ENCODE measurements at regions not wholly inside any gene's neighbourhood (a gene's known extent, or its start where the extent isn't known, plus 50 kb on each side); places are given as distances from the start of the nearest gene placed in this dataset.

GRCh38 chr13:47774671-47774994 is 226.4 kb downstream of the SUCLA2 start:
- H3K27me3 Mint-ChIP-seq (ENCODE audit: low read depth, unreplicated experiment) = peaks cover 2% of the 10 kb centered on the region
- H3K36me3 Mint-ChIP-seq (ENCODE audit: low read depth, unreplicated experiment) = no peaks in the 10 kb centered on the region
- H3K79me2 ChIP-seq (ENCODE audit: insufficient read depth, low read length) = no peaks in the 10 kb centered on the region
- no peak overlapping the region for H3K4me3 Mint-ChIP-seq (ENCODE audit: unreplicated experiment)
- no peak overlapping the region for H3K9ac ChIP-seq (ENCODE audit: low read length)
- no peak for DNase-seq (ENCODE audit: low read depth)
- H3K4me1 Mint-ChIP-seq (ENCODE audit: low read depth, unreplicated experiment) = no peaks in the 10 kb centered on the region
- no peaks in the 10 kb centered on the region for H3K9me3 ChIP-seq (ENCODE audit: insufficient read depth, low read depth, low read length)
- no peak for FAIRE-seq
- H3K4me3 ChIP-seq (ENCODE audit: insufficient read depth, low read depth, low read length) = no peak overlapping the region
- H3K4me1 ChIP-seq (ENCODE audit: insufficient read depth, low read length) = no peaks in the 10 kb centered on the region
- TF ChIP-seq EZH2 (IDR thresholded peaks at IDR 0.05; ENCODE audit: insufficient read depth, low read length) (no peak), CTCF (IDR thresholded peaks at IDR 0.05; ENCODE audit: insufficient read depth, low read depth, low read length) (no peak)
- H3K4me2 ChIP-seq (ENCODE audit: low read length) = no peak overlapping the region
- H3K9me3 Mint-ChIP-seq (ENCODE audit: unreplicated experiment) = peaks cover 7% of the 10 kb centered on the region
- H3K27ac Mint-ChIP-seq (ENCODE audit: unreplicated experiment) = no peak overlapping the region
- H4K20me1 ChIP-seq (ENCODE audit: insufficient read depth, low read length) = no peaks in the 10 kb centered on the region
- H3K27ac ChIP-seq (ENCODE audit: low read depth, low read length) = no peak overlapping the region
- H3K36me3 ChIP-seq (ENCODE audit: insufficient read depth, low read length) = no peaks in the 10 kb centered on the region
- H3K27me3 ChIP-seq (ENCODE audit: insufficient read depth, low read length) = no peaks in the 10 kb centered on the region
- no peak overlapping the region for H2AFZ ChIP-seq (ENCODE audit: low read depth, low read length)

DNA sequence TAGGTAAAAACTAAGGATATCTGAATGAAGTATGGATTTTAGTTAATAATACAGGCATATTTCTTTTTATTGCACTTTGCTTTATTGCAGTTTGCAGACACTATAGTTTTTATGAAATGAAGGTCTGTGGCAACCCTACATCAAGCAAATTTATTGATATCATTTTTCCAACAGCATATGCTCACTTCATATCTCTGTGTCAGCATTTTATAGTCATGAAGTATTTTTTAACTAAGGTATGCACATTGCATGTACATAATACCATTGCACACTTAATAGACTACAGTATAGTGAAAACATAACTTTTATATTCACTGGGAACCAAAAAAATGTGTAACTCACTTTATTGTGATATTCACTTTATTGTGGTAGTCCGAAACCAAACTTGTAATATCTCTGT is 236.3 kb downstream of the SUCLA2 start:
- Histone ChIP-seq H3K4me2 (ENCODE audit: low read length) (no peak overlapping the region), H3K9ac (ENCODE audit: low read length) (no peak overlapping the region), H2AFZ (ENCODE audit: low read depth, low read length) (no peak overlapping the region), H3K4me1 (ENCODE audit: insufficient read depth, low read length) (no peaks in the 10 kb centered on the region), H4K20me1 (ENCODE audit: insufficient read depth, low read length) (no peaks in the 10 kb centered on the region), H3K9me3 (ENCODE audit: insufficient read depth, low read depth, low read length) (no peaks in the 10 kb centered on the region), H3K27ac (ENCODE audit: low read depth, low read length) (no peak overlapping the region), H3K4me3 (ENCODE audit: insufficient read depth, low read depth, low read length) (no peak overlapping the region), H3K27me3 (ENCODE audit: insufficient read depth, low read length) (peaks cover 2% of the 10 kb centered on the region), H3K79me2 (ENCODE audit: insufficient read depth, low read length) (no peaks in the 10 kb centered on the region), H3K36me3 (ENCODE audit: insufficient read depth, low read length) (no peaks in the 10 kb centered on the region)
- Mint-ChIP-seq H3K27ac (ENCODE audit: unreplicated experiment) (no peak overlapping the region), H3K4me1 (ENCODE audit: low read depth, unreplicated experiment) (no peaks in the 10 kb centered on the region), H3K4me3 (ENCODE audit: unreplicated experiment) (no peak overlapping the region), H3K9me3 (ENCODE audit: unreplicated experiment) (peaks cover 10% of the 10 kb centered on the region), H3K27me3 (ENCODE audit: low read depth, unreplicated experiment) (no peaks in the 10 kb centered on the region), H3K36me3 (ENCODE audit: low read depth, unreplicated experiment) (no peaks in the 10 kb centered on the region)
- FAIRE-seq = no peak
- DNase-seq (ENCODE audit: low read depth) = no peak
- TF ChIP-seq EZH2 (IDR thresholded peaks at IDR 0.05; ENCODE audit: insufficient read depth, low read length) (no peak), CTCF (IDR thresholded peaks at IDR 0.05; ENCODE audit: insufficient read depth, low read depth, low read length) (no peak)

DNA sequence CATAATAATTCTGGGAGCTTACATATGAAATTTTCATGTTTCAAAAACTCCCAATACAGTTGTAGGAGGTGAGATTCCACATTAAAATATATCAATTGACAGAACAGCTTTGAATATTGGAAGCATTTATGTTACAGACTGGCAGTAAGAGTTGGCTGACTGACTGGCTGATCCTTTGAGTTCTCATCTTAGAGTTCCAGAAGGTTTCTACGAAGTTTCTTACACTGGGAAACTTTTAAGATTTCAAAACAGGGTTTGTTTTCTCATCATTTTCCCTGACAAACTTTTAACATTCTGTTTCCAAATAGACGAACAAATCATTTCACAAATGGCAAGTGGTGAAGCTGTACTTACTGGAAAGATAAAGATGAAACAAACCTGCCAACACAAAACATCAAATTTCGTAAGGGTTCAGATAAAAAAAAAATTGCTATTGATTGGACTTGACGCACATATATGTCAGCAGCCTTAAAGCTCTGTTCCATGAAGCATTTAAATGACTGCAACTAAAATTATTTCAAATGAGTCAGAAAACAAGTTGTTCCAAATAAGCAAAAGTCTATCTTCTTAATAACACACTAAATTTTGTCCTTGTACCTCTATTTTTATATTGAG is 243.5 kb downstream of the SUCLA2 start:
- TF ChIP-seq CTCF (IDR thresholded peaks at IDR 0.05; ENCODE audit: insufficient read depth, low read depth, low read length) (no peak), EZH2 (IDR thresholded peaks at IDR 0.05; ENCODE audit: insufficient read depth, low read length) (no peak)
- H3K4me3 Mint-ChIP-seq (ENCODE audit: unreplicated experiment) = no peak overlapping the region

More for the DNA sequence above, 243.5 kb downstream of the SUCLA2 start:
- H3K36me3 Mint-ChIP-seq (ENCODE audit: low read depth, unreplicated experiment) = no peaks in the 10 kb centered on the region
- no peak for FAIRE-seq
- no peak overlapping the region for H3K27ac Mint-ChIP-seq (ENCODE audit: unreplicated experiment)
- H3K27me3 Mint-ChIP-seq (ENCODE audit: low read depth, unreplicated experiment) = no peaks in the 10 kb centered on the region
- Histone ChIP-seq H3K79me2 (ENCODE audit: insufficient read depth, low read length) (no peaks in the 10 kb centered on the region), H3K4me1 (ENCODE audit: insufficient read depth, low read length) (no peaks in the 10 kb centered on the region), H3K9me3 (ENCODE audit: insufficient read depth, low read depth, low read length) (no peaks in the 10 kb centered on the region), H3K27ac (ENCODE audit: low read depth, low read length) (no peak overlapping the region), H4K20me1 (ENCODE audit: insufficient read depth, low read length) (no peaks in the 10 kb centered on the region), H2AFZ (ENCODE audit: low read depth, low read length) (no peak overlapping the region), H3K4me2 (ENCODE audit: low read length) (no peak overlapping the region), H3K9ac (ENCODE audit: low read length) (no peak overlapping the region), H3K4me3 (ENCODE audit: insufficient read depth, low read depth, low read length) (no peak overlapping the region), H3K27me3 (ENCODE audit: insufficient read depth, low read length) (no peaks in the 10 kb centered on the region), H3K36me3 (ENCODE audit: insufficient read depth, low read length) (no peaks in the 10 kb centered on the region)
- no peaks in the 10 kb centered on the region for H3K4me1 Mint-ChIP-seq (ENCODE audit: low read depth, unreplicated experiment)
- no peak for DNase-seq (ENCODE audit: low read depth)
- peaks cover 3% of the 10 kb centered on the region for H3K9me3 Mint-ChIP-seq (ENCODE audit: unreplicated experiment)

Measured in astrocyte (in vitro differentiated cells and primary cell).